HEK293 (cell line): ENCODE measurements at regions not wholly inside any gene's neighbourhood (a gene's known extent, or its start where the extent isn't known, plus 50 kb on each side); places are given as distances from the start of the nearest gene placed in this dataset.

Experiments
- CTCF ChIA-PET: fragments of 350-600 bp; formaldehyde crosslinking; extraction: SDS; loops from one replicate; lab custom pipeline; 2021; ENCODE audit warnings: antibody characterized with exemption; lab: Yijun Ruan, JAX
- POLR2A ChIA-PET: fragments of 300-600 bp; formaldehyde crosslinking; extraction: SDS; loops from one replicate; lab custom pipeline; 2020; ENCODE audit warnings: antibody characterized with exemption, inconsistent platforms; lab: Yijun Ruan, JAX
- H3K27ac ChIP-seq: fragments of 200-500 bp; sonication (Bioruptor generic); 2 replicates; pipeline ENCODE4 v1.5.1; 2014; ENCODE audit warnings: low read depth, low read length, control low read depth, inconsistent platforms; ENCODE audit errors: extremely low read depth
- H3K36me3 ChIP-seq, 2 experiments: fragments of 200-500 bp in 1 of 2; sonication (Bioruptor generic) in 1 of 2; 1 replicate in 1 of 2; 2 replicates in 1 of 2; pipeline ENCODE4 v1.5.1; 2014 to 2017; ENCODE audit warnings: inconsistent platforms in 2 of 2, low read length in 2 of 2; ENCODE audit not compliant: control insufficient read depth in 2 of 2, insufficient read depth in 1 of 2
- H3K4me1 ChIP-seq: fragments of 200-500 bp; sonication (Bioruptor generic); 2 replicates; pipeline ENCODE4 v1.5.1; 2014; ENCODE audit warnings: mild to moderate bottlenecking, low read length, inconsistent platforms; ENCODE audit not compliant: control insufficient read depth, insufficient read depth
- H3K4me3 ChIP-seq: 2 replicates; pipeline ENCODE4 v1.5.1; 2011; ENCODE audit warnings: low read depth, mild to moderate bottlenecking, control low read depth, low read length, moderate library complexity
- H3K9me3 ChIP-seq: fragments of 200-500 bp; sonication (Bioruptor generic); 2 replicates; pipeline ENCODE4 v1.5.1; 2014; ENCODE audit warnings: low read depth, low read length, inconsistent platforms; ENCODE audit not compliant: control insufficient read depth, insufficient read depth
- SCRT2 ChIP-seq: fragments of 450-650 bp; formaldehyde crosslinking; IDR thresholded peaks from 2 replicates; pipeline ENCODE4 v1.5.1; 2016; ENCODE audit warnings: missing biosample characterization, missing genetic modification characterization
- ZBTB17 ChIP-seq: fragments of 450-650 bp; formaldehyde crosslinking; IDR thresholded peaks from 2 replicates; pipeline ENCODE4 v1.5.1; 2016; ENCODE audit warnings: missing biosample characterization, missing genetic modification characterization
- ZFP37 ChIP-seq: fragments of 450-650 bp; formaldehyde crosslinking; IDR thresholded peaks from 2 replicates; pipeline ENCODE4 v1.5.1; 2016; ENCODE audit warnings: missing biosample characterization, missing genetic modification characterization
- ZNF184 ChIP-seq: fragments of 450-650 bp; IDR thresholded peaks from 2 replicates; pipeline ENCODE4 v1.5.1; 2018; ENCODE audit warnings: missing biosample characterization, mild to moderate bottlenecking, missing genetic modification characterization
- ZNF324 ChIP-seq: fragments of 450-650 bp; formaldehyde crosslinking; IDR thresholded peaks from 2 replicates; pipeline ENCODE4 v1.5.1; 2016; ENCODE audit warnings: missing biosample characterization, missing genetic modification characterization
- ZNF423 ChIP-seq: fragments of 450-650 bp; formaldehyde crosslinking; IDR thresholded peaks from 2 replicates; pipeline ENCODE4 v1.5.1; 2016; ENCODE audit warnings: missing biosample characterization, missing genetic modification characterization
- ZNF433 ChIP-seq: fragments of 450-650 bp; formaldehyde crosslinking; IDR thresholded peaks from 2 replicates; pipeline ENCODE4 v1.5.1; 2016; ENCODE audit warnings: missing biosample characterization, missing genetic modification characterization, low read depth
- ZNF514 ChIP-seq: fragments of 450-650 bp; formaldehyde crosslinking; IDR thresholded peaks from 2 replicates; pipeline ENCODE4 v1.5.1; 2016; ENCODE audit warnings: missing biosample characterization, missing genetic modification characterization
- ZNF548 ChIP-seq: fragments of 450-650 bp; formaldehyde crosslinking; IDR thresholded peaks from 2 replicates; pipeline ENCODE4 v1.5.1; 2016; ENCODE audit warnings: missing biosample characterization, missing genetic modification characterization
- ZNF600 ChIP-seq: fragments of 450-650 bp; formaldehyde crosslinking; IDR thresholded peaks from 2 replicates; pipeline ENCODE4 v1.5.1; 2016; ENCODE audit warnings: missing biosample characterization, missing genetic modification characterization
- ZNF623 ChIP-seq: fragments of 450-650 bp; formaldehyde crosslinking; IDR thresholded peaks from 2 replicates; pipeline ENCODE4 v1.5.1; 2016; ENCODE audit warnings: missing biosample characterization, missing genetic modification characterization
- ZNF664 ChIP-seq: fragments of 450-650 bp; formaldehyde crosslinking; IDR thresholded peaks from 2 replicates; pipeline ENCODE4 v1.5.1; 2016; ENCODE audit warnings: missing biosample characterization, missing genetic modification characterization
- ZNF677 ChIP-seq: fragments of 450-650 bp; IDR thresholded peaks from 2 replicates; pipeline ENCODE4 v1.5.0; 2018; ENCODE audit warnings: missing biosample characterization, mild to moderate bottlenecking, missing genetic modification characterization, moderate library complexity
- ZNF776 ChIP-seq: fragments of 450-650 bp; formaldehyde crosslinking; IDR thresholded peaks from 2 replicates; pipeline ENCODE4 v1.5.0; 2017; ENCODE audit warnings: missing biosample characterization, missing genetic modification characterization, borderline replicate concordance
- ZNF792 ChIP-seq: fragments of 450-650 bp; formaldehyde crosslinking; IDR thresholded peaks from 2 replicates; pipeline ENCODE4 v1.5.1; 2016; ENCODE audit warnings: missing biosample characterization, missing genetic modification characterization
- ZSCAN23 ChIP-seq: fragments of 450-650 bp; formaldehyde crosslinking; IDR thresholded peaks from 2 replicates; pipeline ENCODE4 v1.5.1; 2016; ENCODE audit warnings: missing biosample characterization, missing genetic modification characterization
- TF ChIP-seq, protein P1 (sequence below): fragments of 450-650 bp; formaldehyde crosslinking; IDR thresholded peaks from 2 replicates; pipeline ENCODE4 v1.5.1; 2016; ENCODE audit warnings: missing biosample characterization, missing genetic modification characterization
- TF ChIP-seq, protein P2 (sequence below): fragments of 450-650 bp; formaldehyde crosslinking; IDR thresholded peaks from 2 replicates; pipeline ENCODE4 v1.5.1; 2016; ENCODE audit warnings: missing biosample characterization, missing genetic modification characterization, low read depth
- TF ChIP-seq, protein P3 (sequence below): fragments of 450-650 bp; formaldehyde crosslinking; IDR thresholded peaks from 2 replicates; pipeline ENCODE4 v1.5.1; 2016; ENCODE audit warnings: missing biosample characterization, missing genetic modification characterization
- TF ChIP-seq, protein P4 (sequence below): fragments of 450-650 bp; formaldehyde crosslinking; IDR thresholded peaks from 2 replicates; pipeline ENCODE4 v1.5.1; 2016; ENCODE audit warnings: missing biosample characterization, missing genetic modification characterization
- TF ChIP-seq, protein P5 (sequence below): fragments of 450-650 bp; formaldehyde crosslinking; conservative IDR thresholded peaks from 2 replicates; pipeline ENCODE4 v1.5.1; 2016; ENCODE audit warnings: low read depth, missing biosample characterization, missing genetic modification characterization

DNA sequence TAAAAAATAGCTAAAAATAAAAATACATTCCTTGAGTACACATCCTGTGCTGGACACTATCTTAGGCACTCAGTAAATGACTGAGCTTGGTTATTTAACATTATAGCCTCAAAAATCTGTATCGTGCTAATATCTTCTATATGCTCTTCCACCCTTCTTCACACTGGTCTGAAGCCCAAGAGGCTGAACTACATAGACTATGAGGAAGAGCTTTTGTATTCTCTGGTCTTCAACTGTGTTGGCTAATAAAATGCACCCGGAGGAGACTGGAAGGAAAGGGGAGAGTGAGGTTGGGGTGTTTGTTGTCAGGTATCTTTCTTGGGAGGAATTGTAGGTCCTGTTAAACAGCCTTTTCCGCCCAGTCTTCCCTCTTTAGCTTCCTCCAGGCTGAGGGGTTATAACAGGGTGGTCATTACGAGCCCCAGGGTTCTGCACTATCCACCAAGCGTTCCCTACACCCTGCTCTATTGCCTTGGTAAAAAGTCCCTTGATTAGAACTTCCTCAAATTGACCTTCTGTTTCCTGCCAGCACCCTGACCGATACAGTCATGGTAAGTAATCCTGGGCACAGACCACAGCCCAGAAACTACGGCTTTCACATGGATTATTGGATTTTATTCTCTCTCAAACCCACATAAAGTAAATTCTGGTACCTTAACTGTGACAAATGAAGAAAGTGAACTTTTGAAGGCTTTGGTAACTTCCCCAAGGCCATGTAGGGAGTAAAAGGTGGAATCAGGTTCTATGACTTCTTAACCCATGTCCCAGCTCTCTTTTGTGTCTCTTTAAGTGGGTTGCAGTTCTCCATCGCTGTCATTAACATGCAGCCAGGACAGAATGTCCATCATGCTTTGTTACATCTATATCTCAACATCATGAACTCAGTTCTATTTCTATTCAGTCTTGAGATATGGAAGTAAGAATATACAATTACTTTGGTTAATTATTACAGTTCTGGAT, 71.3 kb downstream of the PTHLH start:
- ChIA-PET POLR2A (no interaction called here), CTCF (interaction anchor here (1.2 kb wide), 1 partner anchor 270 kb away, joined by 3 read pairs; no protein-coding TSS in a partner anchor)
- no peak overlapping the region for H3K4me3 ChIP-seq
- TF ChIP-seq ZNF677 (tag by site-specific recombination) (no peak), ZNF792 (tag by site-specific recombination) (no peak), ZNF623 (tag by site-specific recombination) (no peak), ZNF324 (tag by site-specific recombination) (no peak), ZSCAN23 (tag by site-specific recombination) (no peak), ZFP37 (tag by site-specific recombination) (no peak), ZNF433 (tag by site-specific recombination) (no peak), ZNF664 (tag by site-specific recombination) (no peak), ZBTB17 (tag by site-specific recombination) (no peak), ZNF423 (tag by site-specific recombination) (no peak)
- TF ChIP-seq, protein P1, sequence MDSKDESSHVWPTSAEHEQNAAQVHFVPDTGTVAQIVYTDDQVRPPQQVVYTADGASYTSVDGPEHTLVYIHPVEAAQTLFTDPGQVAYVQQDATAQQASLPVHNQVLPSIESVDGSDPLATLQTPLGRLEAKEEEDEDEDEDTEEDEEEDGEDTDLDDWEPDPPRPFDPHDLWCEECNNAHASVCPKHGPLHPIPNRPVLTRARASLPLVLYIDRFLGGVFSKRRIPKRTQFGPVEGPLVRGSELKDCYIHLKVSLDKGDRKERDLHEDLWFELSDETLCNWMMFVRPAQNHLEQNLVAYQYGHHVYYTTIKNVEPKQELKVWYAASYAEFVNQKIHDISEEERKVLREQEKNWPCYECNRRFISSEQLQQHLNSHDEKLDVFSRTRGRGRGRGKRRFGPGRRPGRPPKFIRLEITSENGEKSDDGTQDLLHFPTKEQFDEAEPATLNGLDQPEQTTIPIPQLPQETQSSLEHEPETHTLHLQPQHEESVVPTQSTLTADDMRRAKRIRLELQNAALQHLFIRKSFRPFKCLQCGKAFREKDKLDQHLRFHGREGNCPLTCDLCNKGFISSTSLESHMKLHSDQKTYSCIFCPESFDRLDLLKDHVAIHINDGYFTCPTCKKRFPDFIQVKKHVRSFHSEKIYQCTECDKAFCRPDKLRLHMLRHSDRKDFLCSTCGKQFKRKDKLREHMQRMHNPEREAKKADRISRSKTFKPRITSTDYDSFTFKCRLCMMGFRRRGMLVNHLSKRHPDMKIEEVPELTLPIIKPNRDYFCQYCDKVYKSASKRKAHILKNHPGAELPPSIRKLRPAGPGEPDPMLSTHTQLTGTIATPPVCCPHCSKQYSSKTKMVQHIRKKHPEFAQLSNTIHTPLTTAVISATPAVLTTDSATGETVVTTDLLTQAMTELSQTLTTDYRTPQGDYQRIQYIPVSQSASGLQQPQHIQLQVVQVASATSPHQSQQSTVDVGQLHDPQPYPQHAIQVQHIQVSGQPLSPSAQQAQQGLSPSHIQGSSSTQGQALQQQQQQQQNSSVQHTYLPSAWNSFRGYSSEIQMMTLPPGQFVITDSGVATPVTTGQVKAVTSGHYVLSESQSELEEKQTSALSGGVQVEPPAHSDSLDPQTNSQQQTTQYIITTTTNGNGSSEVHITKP (tag by site-specific recombination): no peak
- TF ChIP-seq, protein P2, sequence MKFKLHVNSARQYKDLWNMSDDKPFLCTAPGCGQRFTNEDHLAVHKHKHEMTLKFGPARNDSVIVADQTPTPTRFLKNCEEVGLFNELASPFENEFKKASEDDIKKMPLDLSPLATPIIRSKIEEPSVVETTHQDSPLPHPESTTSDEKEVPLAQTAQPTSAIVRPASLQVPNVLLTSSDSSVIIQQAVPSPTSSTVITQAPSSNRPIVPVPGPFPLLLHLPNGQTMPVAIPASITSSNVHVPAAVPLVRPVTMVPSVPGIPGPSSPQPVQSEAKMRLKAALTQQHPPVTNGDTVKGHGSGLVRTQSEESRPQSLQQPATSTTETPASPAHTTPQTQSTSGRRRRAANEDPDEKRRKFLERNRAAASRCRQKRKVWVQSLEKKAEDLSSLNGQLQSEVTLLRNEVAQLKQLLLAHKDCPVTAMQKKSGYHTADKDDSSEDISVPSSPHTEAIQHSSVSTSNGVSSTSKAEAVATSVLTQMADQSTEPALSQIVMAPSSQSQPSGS: no peak
- H3K9me3 ChIP-seq: no peaks in the 10 kb centered on the region
- no peaks in the 10 kb centered on the region for H3K4me1 ChIP-seq
- no peaks in the 10 kb centered on the region for H3K36me3 ChIP-seq
- H3K27ac ChIP-seq: no peak overlapping the region

DNA sequence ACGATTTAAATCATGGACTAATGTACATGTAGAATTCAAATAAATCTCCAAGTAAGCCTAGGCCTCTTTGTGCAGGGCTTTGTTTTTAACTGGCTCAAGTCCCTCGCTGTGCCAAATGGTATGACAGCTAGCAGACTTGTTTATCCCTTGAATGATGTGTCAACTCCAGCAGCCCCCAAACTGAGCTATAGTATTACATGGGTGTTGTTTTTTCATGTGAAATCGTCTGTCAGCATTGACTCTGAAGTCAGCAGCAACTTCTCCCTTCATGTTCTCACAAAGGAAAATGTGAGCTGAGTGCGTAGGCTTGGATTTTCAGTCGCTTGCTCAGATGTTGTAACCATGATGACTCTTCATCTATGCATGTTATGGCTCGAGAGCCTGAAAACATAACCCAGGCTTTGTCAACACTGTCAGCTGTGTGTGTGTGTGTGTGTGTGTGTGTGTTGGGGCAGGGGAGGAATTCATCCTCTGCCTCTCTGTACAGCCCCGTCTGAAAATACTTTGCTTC, 73.3 kb downstream of the PTHLH start:
- Histone ChIP-seq H3K4me3 (no peak overlapping the region), H3K27ac (no peak overlapping the region), H3K9me3 (no peaks in the 10 kb centered on the region), H3K36me3 (no peaks in the 10 kb centered on the region), H3K4me1 (no peaks in the 10 kb centered on the region)
- ChIA-PET CTCF (interaction anchor here (0.6 kb wide), 2 partner anchors 19 to 72 kb away, joined by 3 read pairs; no protein-coding TSS in a partner anchor), POLR2A (no interaction called here)
- TF ChIP-seq ZNF514 (no peak), ZNF792 (tag by site-specific recombination) (no peak), ZNF548 (tag by site-specific recombination) (no peak), SCRT2 (tag by site-specific recombination) (no peak), ZNF776 (tag by site-specific recombination) (no peak), ZNF184 (no peak), ZNF600 (tag by site-specific recombination) (no peak)
- TF ChIP-seq, protein P3, sequence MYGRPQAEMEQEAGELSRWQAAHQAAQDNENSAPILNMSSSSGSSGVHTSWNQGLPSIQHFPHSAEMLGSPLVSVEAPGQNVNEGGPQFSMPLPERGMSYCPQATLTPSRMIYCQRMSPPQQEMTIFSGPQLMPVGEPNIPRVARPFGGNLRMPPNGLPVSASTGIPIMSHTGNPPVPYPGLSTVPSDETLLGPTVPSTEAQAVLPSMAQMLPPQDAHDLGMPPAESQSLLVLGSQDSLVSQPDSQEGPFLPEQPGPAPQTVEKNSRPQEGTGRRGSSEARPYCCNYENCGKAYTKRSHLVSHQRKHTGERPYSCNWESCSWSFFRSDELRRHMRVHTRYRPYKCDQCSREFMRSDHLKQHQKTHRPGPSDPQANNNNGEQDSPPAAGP (tag by site-specific recombination): no peak
- TF ChIP-seq, protein P4, sequence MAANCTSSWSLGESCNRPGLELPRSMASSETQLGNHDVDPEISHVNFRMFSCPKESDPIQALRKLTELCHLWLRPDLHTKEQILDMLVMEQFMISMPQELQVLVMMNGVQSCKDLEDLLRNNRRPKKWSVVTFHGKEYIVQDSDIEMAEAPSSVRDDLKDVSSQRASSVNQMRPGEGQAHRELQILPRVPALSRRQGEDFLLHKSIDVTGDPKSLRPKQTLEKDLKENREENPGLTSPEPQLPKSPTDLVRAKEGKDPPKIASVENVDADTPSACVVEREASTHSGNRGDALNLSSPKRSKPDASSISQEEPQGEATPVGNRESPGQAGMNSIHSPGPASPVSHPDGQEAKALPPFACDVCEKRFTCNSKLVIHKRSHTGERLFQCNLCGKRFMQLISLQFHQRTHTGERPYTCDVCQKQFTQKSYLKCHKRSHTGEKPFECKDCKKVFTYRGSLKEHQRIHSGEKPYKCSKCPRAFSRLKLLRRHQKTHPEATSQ: no peak
- TF ChIP-seq, protein P5, sequence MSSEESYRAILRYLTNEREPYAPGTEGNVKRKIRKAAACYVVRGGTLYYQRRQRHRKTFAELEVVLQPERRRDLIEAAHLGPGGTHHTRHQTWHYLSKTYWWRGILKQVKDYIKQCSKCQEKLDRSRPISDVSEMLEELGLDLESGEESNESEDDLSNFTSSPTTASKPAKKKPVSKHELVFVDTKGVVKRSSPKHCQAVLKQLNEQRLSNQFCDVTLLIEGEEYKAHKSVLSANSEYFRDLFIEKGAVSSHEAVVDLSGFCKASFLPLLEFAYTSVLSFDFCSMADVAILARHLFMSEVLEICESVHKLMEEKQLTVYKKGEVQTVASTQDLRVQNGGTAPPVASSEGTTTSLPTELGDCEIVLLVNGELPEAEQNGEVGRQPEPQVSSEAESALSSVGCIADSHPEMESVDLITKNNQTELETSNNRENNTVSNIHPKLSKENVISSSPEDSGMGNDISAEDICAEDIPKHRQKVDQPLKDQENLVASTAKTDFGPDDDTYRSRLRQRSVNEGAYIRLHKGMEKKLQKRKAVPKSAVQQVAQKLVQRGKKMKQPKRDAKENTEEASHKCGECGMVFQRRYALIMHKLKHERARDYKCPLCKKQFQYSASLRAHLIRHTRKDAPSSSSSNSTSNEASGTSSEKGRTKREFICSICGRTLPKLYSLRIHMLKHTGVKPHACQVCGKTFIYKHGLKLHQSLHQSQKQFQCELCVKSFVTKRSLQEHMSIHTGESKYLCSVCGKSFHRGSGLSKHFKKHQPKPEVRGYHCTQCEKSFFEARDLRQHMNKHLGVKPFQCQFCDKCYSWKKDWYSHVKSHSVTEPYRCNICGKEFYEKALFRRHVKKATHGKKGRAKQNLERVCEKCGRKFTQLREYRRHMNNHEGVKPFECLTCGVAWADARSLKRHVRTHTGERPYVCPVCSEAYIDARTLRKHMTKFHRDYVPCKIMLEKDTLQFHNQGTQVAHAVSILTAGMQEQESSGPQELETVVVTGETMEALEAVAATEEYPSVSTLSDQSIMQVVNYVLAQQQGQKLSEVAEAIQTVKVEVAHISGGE: no peak
